Breast epithelium (tissue), 4 donors: ENCODE measurements at regions not wholly inside any gene's neighbourhood (a gene's known extent, or its start where the extent isn't known, plus 50 kb on each side); places are given as distances from the start of the nearest gene placed in this dataset.
"Not testable (repeated sequence)": the region's sequence is repeated elsewhere in the genome, so short reads cannot be mapped to it uniquely, and the experiment has no call there.

ENCODE experiments used
- DNase-seq, 2 donors: peaks; one replicate each; pipeline ENCODE4 v3.0.0-alpha.2; 2019; ENCODE audit warnings: low spot score in 2 of 2
- H3K27ac ChIP-seq, 2 donors: fragments of 200-600 bp; sonication (generic) in 1 of 2; one replicate each; pipeline ENCODE4 v1.5.1; 2016 to 2019; ENCODE audit warnings: mild to moderate bottlenecking in 1 of 2
- H3K27me3 ChIP-seq, 2 donors: fragments of 200-600 bp; sonication (generic) in 1 of 2; one replicate each; pipeline versions ENCODE4 v1.5.1 to v1.6.0; 2017 to 2019; ENCODE audit warnings: control low read depth in 1 of 2, mild to moderate bottlenecking in 1 of 2
- H3K36me3 ChIP-seq: fragments of 200-600 bp; one replicate; pipeline ENCODE4 v1.5.1; 2019
- H3K4me1 ChIP-seq, 2 donors: fragments of 200-600 bp; sonication (generic); one replicate each; pipeline ENCODE4 v1.5.1; 2016 to 2019; ENCODE audit warnings: control low read depth in 1 of 2
- H3K4me3 ChIP-seq, 3 donors: fragments of 200-600 bp; sonication (generic); 1 replicate in 2 of 3; 2 replicates in 1 of 3; pipeline ENCODE4 v1.5.1; 2016 to 2019; ENCODE audit warnings: mild to moderate bottlenecking in 3 of 3, moderate library complexity in 2 of 3
- H3K9me3 ChIP-seq, 2 donors: fragments of 200-600 bp; sonication (generic) in 1 of 2; one replicate each; pipeline ENCODE4 v1.5.1; 2016 to 2019; ENCODE audit warnings: control low read depth in 1 of 2
- CTCF ChIP-seq, 3 donors: fragments of 450-650 bp; IDR thresholded peaks; one replicate each; pipeline ENCODE4 v1.5.1; 2016 to 2017; ENCODE audit warnings: antibody characterized with exemption in 3 of 3, mild to moderate bottlenecking in 3 of 3, moderate library complexity in 3 of 3
- POLR2A ChIP-seq: fragments of 450-650 bp; IDR thresholded peaks from one replicate; pipeline ENCODE4 v1.6.1; 2016; ENCODE audit warnings: antibody characterized with exemption, mild to moderate bottlenecking, moderate library complexity
- POLR2AphosphoS5 ChIP-seq, 3 donors: sonication (generic); formaldehyde crosslinking; IDR thresholded peaks; one replicate each; pipeline ENCODE4 v1.6.1; 2017; ENCODE audit warnings: antibody characterized with exemption in 3 of 3
- intact Hi-C: fragments of 100-400 bp; cut with DNase I; formaldehyde crosslinking; loops from one replicate; pipeline ENCODE4 v1.15.1; 2023; ENCODE audit warnings: low total_unique reads

DNA sequence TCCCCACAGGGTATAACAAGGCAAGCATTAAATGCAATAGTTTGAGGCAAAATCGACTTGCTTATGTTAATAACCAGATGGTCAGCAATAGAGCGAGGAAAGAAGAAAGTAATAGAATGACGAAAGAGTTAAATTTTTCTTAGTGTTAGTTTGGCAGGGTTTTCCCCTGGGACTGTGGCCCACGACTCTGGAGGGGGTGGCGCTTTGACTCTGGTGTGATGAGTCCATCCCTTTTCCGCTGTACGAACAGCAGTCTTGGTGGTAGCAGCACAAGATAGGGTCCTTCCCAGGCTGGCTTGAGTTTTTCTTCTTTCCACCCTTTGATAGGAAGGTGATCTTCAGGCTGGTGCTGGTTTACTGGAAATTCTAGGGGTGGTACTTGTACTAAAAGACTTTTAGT, 69.2 kb upstream of the GMDS start:
- H3K4me1 ChIP-seq, result no peaks in the 10 kb centered on the region
- H3K27me3 ChIP-seq, result no peaks in the 10 kb centered on the region
- no peak overlapping the region for H3K4me3 ChIP-seq
- TF ChIP-seq POLR2AphosphoS5 (IDR thresholded peaks at IDR 0.05) (no peak), CTCF (IDR thresholded peaks at IDR 0.05) (no peak), POLR2A (no peak)
- H3K36me3 ChIP-seq, result no peaks in the 10 kb centered on the region
- intact Hi-C loops, result no loop called here
- no peak overlapping the region for H3K27ac ChIP-seq
- no peak for DNase-seq
- no peaks in the 10 kb centered on the region for H3K9me3 ChIP-seq

GRCh38 chr6:2310042-2310441, 64.6 kb upstream of the GMDS start:
- Histone ChIP-seq H3K9me3 (no peaks in the 10 kb centered on the region), H3K27ac (no peak overlapping the region), H3K4me1 (no peaks in the 10 kb centered on the region), H3K27me3 (no peaks in the 10 kb centered on the region), H3K4me3 (no peak overlapping the region), H3K36me3 (no peaks in the 10 kb centered on the region)
- DNase-seq, result no peak
- intact Hi-C loops, result no loop called here
- TF ChIP-seq POLR2AphosphoS5 (IDR thresholded peaks at IDR 0.05), result no peak
- TF ChIP-seq CTCF (IDR thresholded peaks at IDR 0.05), result no peak
- TF ChIP-seq POLR2A, result no peak

- no peaks in the 10 kb centered on the region for H3K36me3 ChIP-seq
- no peaks in the 10 kb centered on the region for H3K4me1 ChIP-seq
- H3K4me3 ChIP-seq, result no peak overlapping the region
- no peak overlapping the region for H3K27ac ChIP-seq
- H3K9me3 ChIP-seq, result no peaks in the 10 kb centered on the region
- no peak for TF ChIP-seq POLR2A
- no peak for TF ChIP-seq POLR2AphosphoS5 (IDR thresholded peaks at IDR 0.05)
- TF ChIP-seq CTCF (IDR thresholded peaks at IDR 0.05), result no peak
- no peak for DNase-seq
- no peaks in the 10 kb centered on the region for H3K27me3 ChIP-seq
- intact Hi-C loops, result no loop called here
Observed at GRCh38 chr6:2309122-2309521, 63.7 kb upstream of the GMDS start.

DNA sequence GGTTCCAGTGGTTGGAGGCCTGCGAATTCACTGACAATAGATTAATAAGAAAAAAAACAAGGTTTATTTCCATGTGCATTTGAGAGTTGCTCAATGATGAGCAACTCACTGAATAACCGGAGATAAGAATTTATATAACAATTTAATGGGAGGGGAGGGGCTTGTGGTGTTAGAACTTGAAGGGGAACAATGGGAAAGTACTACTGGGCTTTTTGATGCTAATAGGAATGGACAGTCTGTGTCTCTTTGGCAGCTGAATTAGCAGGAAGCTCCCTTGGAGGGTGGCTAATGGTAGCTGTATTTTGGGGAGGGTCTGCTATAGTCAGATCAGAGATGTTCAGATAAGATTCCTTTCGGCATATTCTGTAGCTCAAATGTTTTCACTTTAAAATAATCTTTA, 62.4 kb upstream of the GMDS start:
- Histone ChIP-seq H3K4me1 (no peaks in the 10 kb centered on the region), H3K4me3 (no peak overlapping the region), H3K27me3 (no peaks in the 10 kb centered on the region), H3K27ac (no peak overlapping the region), H3K36me3 (no peaks in the 10 kb centered on the region), H3K9me3 (no peaks in the 10 kb centered on the region)
- no peak for DNase-seq
- TF ChIP-seq POLR2AphosphoS5 (IDR thresholded peaks at IDR 0.05) (no peak), POLR2A (no peak), CTCF (IDR thresholded peaks at IDR 0.05) (no peak)
- intact Hi-C loops, result no loop called here

- DNase-seq, result no peak
- TF ChIP-seq POLR2A (no peak), CTCF (IDR thresholded peaks at IDR 0.05) (no peak), POLR2AphosphoS5 (IDR thresholded peaks at IDR 0.05) (no peak)
- no peaks in the 10 kb centered on the region for H3K36me3 ChIP-seq
Observed at GRCh38 chr6:2305951-2306350, 60.5 kb upstream of the GMDS start.

GRCh38 chr6:2302482-2302881, 57.1 kb upstream of the GMDS start:
- not testable (repeated sequence) for DNase-seq

More at GRCh38 chr6:2305951-2306350, 60.5 kb upstream of the GMDS start:
- no peaks in the 10 kb centered on the region for H3K27me3 ChIP-seq
- H3K4me3 ChIP-seq, result no peak overlapping the region
- H3K9me3 ChIP-seq, result peaks cover 0 to 3% of the 10 kb centered on the region in 2 donors
- H3K27ac ChIP-seq, result no peak overlapping the region
- H3K4me1 ChIP-seq, result no peaks in the 10 kb centered on the region
- intact Hi-C loops, result no loop called here

More at GRCh38 chr6:2302482-2302881, 57.1 kb upstream of the GMDS start:
- H3K36me3 ChIP-seq, H3K27ac ChIP-seq, H3K27me3 ChIP-seq, H3K4me3 ChIP-seq, H3K4me1 ChIP-seq, intact Hi-C loops: not testable (repeated sequence)
- peaks cover 0 to 13% of the 10 kb centered on the region in 2 donors for H3K9me3 ChIP-seq
